Upper lobe of left lung (tissue), 6 donors: ENCODE measurements at regions not wholly inside any gene's neighbourhood (a gene's known extent, or its start where the extent isn't known, plus 50 kb on each side); places are given as distances from the start of the nearest gene placed in this dataset.

Experiments
- ATAC-seq, 2 donors: fragments of 200-7000 bp; cut with Tn5 transposase; one replicate each; pipeline ENCODE4 v1.9.1; 2022; ENCODE audit warnings: mild to moderate bottlenecking in 2 of 2, moderate library complexity in 2 of 2; ENCODE audit not compliant: low FRiP score in 2 of 2
- DNase-seq, 2 donors: peaks; one replicate each; pipeline ENCODE4 v3.0.0-alpha.2; 2019 to 2020
- H3K27ac ChIP-seq, 4 donors: fragments of 200-600 bp; sonication (generic); one replicate each; pipeline ENCODE4 v1.5.1; 2016 to 2019
- H3K27me3 ChIP-seq, 4 donors: fragments of 200-600 bp; sonication (generic); one replicate each; pipeline ENCODE4 v1.5.1; 2017 to 2019
- H3K36me3 ChIP-seq, 4 donors: fragments of 200-600 bp; sonication (generic); one replicate each; pipeline ENCODE4 v1.5.1; 2016 to 2019
- H3K4me1 ChIP-seq, 4 donors: fragments of 200-600 bp; sonication (generic); one replicate each; pipeline ENCODE4 v1.5.1; 2018 to 2019
- H3K4me3 ChIP-seq, 4 donors: fragments of 200-600 bp; sonication (generic); one replicate each; pipeline ENCODE4 v1.5.1; 2017 to 2019; ENCODE audit warnings: mild to moderate bottlenecking in 2 of 4, moderate library complexity in 1 of 4
- H3K9me3 ChIP-seq, 4 donors: fragments of 200-600 bp; sonication (generic); one replicate each; pipeline ENCODE4 v1.5.1; 2018 to 2019
- EP300 ChIP-seq, 4 donors: sonication (generic); formaldehyde crosslinking; IDR thresholded peaks; one replicate each; pipeline ENCODE4 v1.5.1; 2017; ENCODE audit warnings: antibody characterized with exemption in 4 of 4, control low read depth in 2 of 4
- POLR2A ChIP-seq, 4 donors: fragments of 450-650 bp; IDR thresholded peaks; one replicate each; pipeline ENCODE4 v1.5.1; 2016 to 2017; ENCODE audit warnings: antibody characterized with exemption in 4 of 4, mild to moderate bottlenecking in 2 of 4
- POLR2AphosphoS5 ChIP-seq, 2 donors: sonication (generic); formaldehyde crosslinking; IDR thresholded peaks; one replicate each; pipeline ENCODE4 v1.5.1; 2017; ENCODE audit warnings: antibody characterized with exemption in 2 of 2
- WGBS, 2 donors: methylation state at CpG; one replicate each; pipeline ENCODE4 v1.1.5; 2017 to 2018; 5-methylcytosine and 5-hydroxymethylcytosine counted together
- TF ChIP-seq, protein P1 (sequence below), 6 experiments: fragments of 450-650 bp in 4 of 6; fragments of 200-600 bp in 2 of 6; sonication (generic) in 2 of 6; IDR thresholded peaks; one replicate each; pipeline ENCODE4 v1.5.1; 2016 to 2019; ENCODE audit warnings: antibody characterized with exemption in 6 of 6
- donor health status: DM: no; HTN: no; CAD: no; lungs with moderate emphysema.
- donor health status: DM: no; HTN: yes; CAD: no; lungs with severe emphysema.

GRCh38 chrY:17318631-17319030 is 561.4 kb downstream of the CDY2B start:
- Histone ChIP-seq H3K27me3 (no peaks in the 10 kb centered on the region), H3K9me3 (no peaks in the 10 kb centered on the region), H3K4me3 (no peak overlapping the region), H3K27ac (no peak overlapping the region), H3K4me1 (no peaks in the 10 kb centered on the region), H3K36me3 (no peaks in the 10 kb centered on the region)
- 84% methylated on average over 2 of the region's 2 CpGs; no CpG with 5 or more reads in 1 of the 2 donors for WGBS, 2 donors
- no peak for TF ChIP-seq POLR2AphosphoS5 (IDR thresholded peaks at IDR 0.05)
- no peak for TF ChIP-seq EP300 (IDR thresholded peaks at IDR 0.05)
- TF ChIP-seq, protein P1, sequence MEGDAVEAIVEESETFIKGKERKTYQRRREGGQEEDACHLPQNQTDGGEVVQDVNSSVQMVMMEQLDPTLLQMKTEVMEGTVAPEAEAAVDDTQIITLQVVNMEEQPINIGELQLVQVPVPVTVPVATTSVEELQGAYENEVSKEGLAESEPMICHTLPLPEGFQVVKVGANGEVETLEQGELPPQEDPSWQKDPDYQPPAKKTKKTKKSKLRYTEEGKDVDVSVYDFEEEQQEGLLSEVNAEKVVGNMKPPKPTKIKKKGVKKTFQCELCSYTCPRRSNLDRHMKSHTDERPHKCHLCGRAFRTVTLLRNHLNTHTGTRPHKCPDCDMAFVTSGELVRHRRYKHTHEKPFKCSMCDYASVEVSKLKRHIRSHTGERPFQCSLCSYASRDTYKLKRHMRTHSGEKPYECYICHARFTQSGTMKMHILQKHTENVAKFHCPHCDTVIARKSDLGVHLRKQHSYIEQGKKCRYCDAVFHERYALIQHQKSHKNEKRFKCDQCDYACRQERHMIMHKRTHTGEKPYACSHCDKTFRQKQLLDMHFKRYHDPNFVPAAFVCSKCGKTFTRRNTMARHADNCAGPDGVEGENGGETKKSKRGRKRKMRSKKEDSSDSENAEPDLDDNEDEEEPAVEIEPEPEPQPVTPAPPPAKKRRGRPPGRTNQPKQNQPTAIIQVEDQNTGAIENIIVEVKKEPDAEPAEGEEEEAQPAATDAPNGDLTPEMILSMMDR (IDR thresholded peaks at IDR 0.05), result no peak
- TF ChIP-seq POLR2A (IDR thresholded peaks at IDR 0.05), result no peak
- DNase-seq (no peak), ATAC-seq (no peak)

DNA sequence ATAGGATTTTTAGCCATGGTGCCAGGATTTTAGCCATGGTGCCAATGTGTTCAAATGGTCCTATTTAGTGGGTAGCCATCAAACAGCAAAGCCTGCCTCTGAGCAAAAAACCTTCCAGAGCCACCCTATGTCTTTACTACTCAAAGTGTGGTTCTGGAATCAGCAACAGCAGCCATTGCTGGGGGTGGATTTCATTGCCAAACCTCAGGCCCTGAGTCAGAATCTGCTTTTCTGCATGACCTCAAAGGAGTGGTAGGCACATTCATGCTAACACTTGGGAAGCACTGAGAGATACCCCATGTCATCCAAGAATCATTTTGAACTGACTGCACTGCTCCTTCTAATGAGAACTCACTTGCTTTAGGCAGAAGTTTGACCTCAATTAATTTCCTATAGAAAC is 603.0 kb downstream of the CDY2B start:
- H3K4me3 ChIP-seq, result no peak overlapping the region
- H3K27me3 ChIP-seq, result no peaks in the 10 kb centered on the region
- H3K36me3 ChIP-seq, result no peaks in the 10 kb centered on the region
- no peak overlapping the region for H3K27ac ChIP-seq
- DNase-seq (no peak), ATAC-seq (no peak)
- H3K9me3 ChIP-seq, result no peaks in the 10 kb centered on the region
- no peak for TF ChIP-seq EP300 (IDR thresholded peaks at IDR 0.05)
- no peak for TF ChIP-seq POLR2AphosphoS5 (IDR thresholded peaks at IDR 0.05)
- TF ChIP-seq, protein P1 (IDR thresholded peaks at IDR 0.05), result no peak
- no peak for TF ChIP-seq POLR2A (IDR thresholded peaks at IDR 0.05)
- H3K4me1 ChIP-seq, result no peaks in the 10 kb centered on the region

DNA sequence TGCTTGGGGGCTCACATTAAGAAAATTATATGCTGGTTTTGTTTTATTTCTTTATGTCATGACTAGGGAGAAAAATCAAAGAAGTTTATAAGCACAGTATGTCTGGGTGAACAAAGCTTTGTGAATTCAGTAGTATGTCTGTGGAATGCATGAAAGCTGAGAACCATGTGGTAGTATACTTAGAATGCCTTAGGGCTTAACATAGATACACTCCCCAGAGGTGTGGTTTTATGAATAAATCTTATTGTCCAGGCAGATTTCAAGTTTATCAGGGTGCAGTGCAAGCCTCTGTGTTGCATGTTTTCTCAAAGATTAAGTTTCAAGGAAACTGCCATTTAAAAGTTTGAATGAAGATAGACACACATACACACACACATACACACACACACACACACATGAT is 620.5 kb downstream of the CDY2B start:
- no peak for DNase-seq
- Histone ChIP-seq H3K27ac (no peak overlapping the region), H3K36me3 (no peaks in the 10 kb centered on the region), H3K4me3 (no peak overlapping the region), H3K4me1 (no peaks in the 10 kb centered on the region), H3K27me3 (no peaks in the 10 kb centered on the region), H3K9me3 (no peaks in the 10 kb centered on the region)
- ATAC-seq, result no peak
- no peak for TF ChIP-seq EP300 (IDR thresholded peaks at IDR 0.05)
- TF ChIP-seq, protein P1 (IDR thresholded peaks at IDR 0.05), result no peak
- TF ChIP-seq POLR2A (IDR thresholded peaks at IDR 0.05), result no peak
- TF ChIP-seq POLR2AphosphoS5 (IDR thresholded peaks at IDR 0.05), result no peak

DNA sequence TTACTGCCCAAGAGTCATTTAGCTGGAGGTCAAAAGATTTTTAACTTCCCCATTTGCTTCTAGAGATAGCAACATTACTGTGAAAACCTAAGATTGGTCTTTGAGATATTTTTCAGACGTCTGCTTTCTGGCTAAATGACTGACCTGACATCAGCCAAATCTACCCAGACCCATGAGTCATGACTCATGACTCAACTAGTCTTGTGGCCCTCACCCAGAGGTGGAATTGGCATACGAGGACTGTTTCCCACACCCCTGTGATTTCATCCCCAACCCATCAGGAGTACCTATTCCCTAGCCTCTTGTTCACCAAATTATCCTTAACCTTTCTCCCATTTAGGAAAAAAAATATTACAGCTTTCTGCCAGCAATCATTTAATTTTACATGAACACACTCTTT is 641.6 kb downstream of the CDY2B start:
- H3K36me3 ChIP-seq, result no peaks in the 10 kb centered on the region
- no peak overlapping the region for H3K4me3 ChIP-seq
- no peak for TF ChIP-seq POLR2AphosphoS5 (IDR thresholded peaks at IDR 0.05)
- no peak for TF ChIP-seq POLR2A (IDR thresholded peaks at IDR 0.05)
- TF ChIP-seq, protein P1 (IDR thresholded peaks at IDR 0.05), result no peak
- no peak for TF ChIP-seq EP300 (IDR thresholded peaks at IDR 0.05)
- H3K27ac ChIP-seq, result no peak overlapping the region
- WGBS, 2 donors, result 43% methylated on average over 2 of the region's 2 CpGs; no CpG with 5 or more reads in 1 of the 2 donors
- no peak for ATAC-seq
- no peaks in the 10 kb centered on the region for H3K9me3 ChIP-seq
- no peaks in the 10 kb centered on the region for H3K4me1 ChIP-seq
- DNase-seq, result no peak
- H3K27me3 ChIP-seq, result no peaks in the 10 kb centered on the region

DNA sequence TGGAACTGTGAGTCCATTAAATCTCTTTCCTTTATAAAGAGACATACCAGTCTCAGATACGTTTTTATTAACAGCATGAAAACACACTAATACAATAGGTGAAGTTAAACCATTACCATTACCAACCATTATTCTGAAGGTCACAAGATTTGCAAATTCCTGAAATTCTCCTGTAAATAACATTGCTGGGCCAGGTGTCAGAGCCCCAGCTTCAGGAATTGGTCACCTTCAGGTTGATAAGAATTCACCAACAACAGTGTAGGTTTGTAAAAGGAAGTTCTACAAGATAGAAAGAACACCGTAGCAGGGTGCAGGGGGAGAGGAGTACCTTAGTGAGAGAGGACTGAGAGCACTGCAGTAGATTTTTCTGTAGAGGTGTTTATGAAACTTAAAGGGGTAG is 644.3 kb downstream of the CDY2B start:
- Histone ChIP-seq H3K4me1 (no peaks in the 10 kb centered on the region), H3K36me3 (no peaks in the 10 kb centered on the region), H3K9me3 (no peaks in the 10 kb centered on the region), H3K4me3 (no peak overlapping the region), H3K27ac (no peak overlapping the region), H3K27me3 (no peaks in the 10 kb centered on the region)
- WGBS, 2 donors, result 33% methylated on average over 2 of the region's 2 CpGs; no CpG with 5 or more reads in 1 of the 2 donors
- DNase-seq, result no peak
- ATAC-seq, result no peak
- TF ChIP-seq POLR2AphosphoS5 (IDR thresholded peaks at IDR 0.05), result no peak
- no peak for TF ChIP-seq EP300 (IDR thresholded peaks at IDR 0.05)
- TF ChIP-seq, protein P1 (IDR thresholded peaks at IDR 0.05), result no peak
- TF ChIP-seq POLR2A (IDR thresholded peaks at IDR 0.05), result no peak
